HG02943 (cell line): ENCODE measurements at regions not wholly inside any gene's neighbourhood (a gene's known extent, or its start where the extent isn't known, plus 50 kb on each side); places are given as distances from the start of the nearest gene placed in this dataset.

Experiments used
- ATAC-seq: cut with Tn5 transposase; IDR thresholded peaks from one replicate; pipeline ENCODE4 v1.9.1; 2021; ENCODE audit warnings: mild to moderate bottlenecking, low read depth, moderate library complexity; ENCODE audit not compliant: unreplicated experiment

DNA sequence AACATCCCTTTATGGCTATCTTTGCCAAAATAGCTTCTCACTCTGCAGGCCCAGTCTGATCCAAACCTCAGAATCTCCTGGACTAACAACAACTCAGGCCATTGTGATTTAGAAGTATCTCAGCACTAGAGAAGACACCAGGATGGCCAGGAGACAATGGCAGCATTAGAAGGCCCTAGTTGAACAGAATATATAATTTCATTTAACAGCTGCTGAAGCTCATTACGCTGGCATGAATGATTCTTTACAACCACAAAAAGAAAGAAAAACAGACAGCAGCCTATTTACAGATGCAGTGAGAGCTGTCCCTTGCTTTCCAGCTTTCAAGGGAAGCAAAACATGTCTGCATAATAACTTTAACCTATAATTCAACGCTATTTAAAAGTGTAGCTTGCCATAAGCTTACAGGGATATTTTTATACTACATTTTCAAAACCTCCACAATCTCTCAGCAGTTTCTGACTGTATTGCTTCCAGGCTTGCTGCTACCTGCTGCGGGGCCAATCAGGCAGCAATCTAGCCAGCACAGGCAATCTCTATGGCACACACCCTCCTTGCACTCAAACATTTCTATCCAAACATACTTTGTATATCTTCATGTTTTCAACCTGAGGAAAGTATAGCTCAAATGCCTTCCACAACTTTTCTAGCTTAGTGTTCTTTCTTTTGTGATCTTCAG is 107.3 kb downstream of the OGFRL1 start:
- no peak for ATAC-seq

DNA sequence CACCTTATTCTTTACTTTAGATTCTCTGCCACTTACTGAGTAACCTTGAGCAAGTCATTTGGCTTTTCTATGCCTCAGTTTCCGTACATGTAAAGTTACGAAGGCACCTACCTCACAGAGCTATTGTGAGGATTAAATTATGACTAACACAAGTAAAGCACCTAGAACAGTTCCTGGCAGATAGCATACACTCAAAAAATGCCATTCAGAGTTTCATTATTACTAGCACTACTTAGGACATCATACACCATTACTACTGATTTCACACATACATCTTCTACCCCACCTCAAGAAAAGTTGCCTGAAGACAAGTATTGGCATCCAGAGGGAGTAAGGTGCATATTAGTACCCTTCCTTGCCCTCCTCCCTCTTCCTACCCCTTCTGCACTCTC is 107.8 kb downstream of the OGFRL1 start:
- peak; percentile 75 for ATAC-seq

DNA sequence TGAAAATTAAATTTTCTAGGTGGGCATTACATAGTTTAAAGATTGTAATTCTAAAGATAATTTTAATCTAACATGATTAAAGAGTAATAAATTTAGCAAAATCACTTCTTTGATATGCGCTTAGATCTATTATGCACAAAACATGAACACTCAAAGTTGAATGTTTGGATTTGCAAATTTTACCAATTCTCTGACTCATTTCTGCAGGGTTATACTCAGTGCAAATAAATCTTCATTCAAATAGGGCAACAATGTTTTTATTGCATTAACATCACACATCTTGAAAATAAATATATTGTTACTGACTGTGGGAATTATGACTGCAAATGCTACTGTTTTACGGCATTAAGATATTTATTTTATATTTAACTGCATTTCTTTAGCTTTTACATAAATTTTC is 110.7 kb downstream of the OGFRL1 start:
- no peak for ATAC-seq

DNA sequence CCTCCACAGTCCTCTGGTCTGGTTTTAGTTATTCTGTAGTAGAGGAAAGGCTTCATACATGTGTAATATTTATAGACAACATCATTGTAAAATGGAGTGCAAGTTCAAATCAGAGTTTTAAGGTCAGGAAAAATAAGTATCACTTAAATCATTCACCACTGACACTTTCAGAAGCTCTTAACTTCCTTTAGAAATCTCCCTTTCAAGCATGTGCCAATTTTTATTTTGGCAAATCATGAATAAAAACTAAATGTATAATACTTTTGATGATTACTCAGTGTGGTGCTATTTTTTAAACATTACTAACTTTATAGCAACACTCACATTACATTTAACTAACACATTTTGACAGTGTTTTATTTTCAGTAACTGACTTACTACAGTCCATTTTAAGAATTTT is 112.2 kb downstream of the OGFRL1 start:
- no peak for ATAC-seq

DNA sequence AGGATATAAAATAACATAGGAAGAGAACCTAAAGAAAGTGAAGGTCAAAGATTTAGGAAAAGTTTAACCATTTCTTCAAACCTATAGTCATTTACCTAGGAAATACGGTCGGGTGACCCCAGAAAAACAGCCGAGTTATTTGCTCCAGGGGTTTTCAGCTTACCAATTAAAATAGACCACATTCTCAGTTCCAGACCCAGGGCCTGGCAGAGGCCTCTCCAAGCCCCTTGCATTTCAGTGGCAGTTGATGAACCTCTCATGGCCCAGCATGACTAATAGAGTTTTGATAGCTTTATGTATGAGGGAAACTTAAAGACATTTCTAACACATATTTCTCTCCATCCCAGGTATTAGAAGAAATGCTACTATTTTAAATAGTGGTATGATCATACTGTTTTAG is 113.5 kb downstream of the OGFRL1 start:
- no peak for ATAC-seq

DNA sequence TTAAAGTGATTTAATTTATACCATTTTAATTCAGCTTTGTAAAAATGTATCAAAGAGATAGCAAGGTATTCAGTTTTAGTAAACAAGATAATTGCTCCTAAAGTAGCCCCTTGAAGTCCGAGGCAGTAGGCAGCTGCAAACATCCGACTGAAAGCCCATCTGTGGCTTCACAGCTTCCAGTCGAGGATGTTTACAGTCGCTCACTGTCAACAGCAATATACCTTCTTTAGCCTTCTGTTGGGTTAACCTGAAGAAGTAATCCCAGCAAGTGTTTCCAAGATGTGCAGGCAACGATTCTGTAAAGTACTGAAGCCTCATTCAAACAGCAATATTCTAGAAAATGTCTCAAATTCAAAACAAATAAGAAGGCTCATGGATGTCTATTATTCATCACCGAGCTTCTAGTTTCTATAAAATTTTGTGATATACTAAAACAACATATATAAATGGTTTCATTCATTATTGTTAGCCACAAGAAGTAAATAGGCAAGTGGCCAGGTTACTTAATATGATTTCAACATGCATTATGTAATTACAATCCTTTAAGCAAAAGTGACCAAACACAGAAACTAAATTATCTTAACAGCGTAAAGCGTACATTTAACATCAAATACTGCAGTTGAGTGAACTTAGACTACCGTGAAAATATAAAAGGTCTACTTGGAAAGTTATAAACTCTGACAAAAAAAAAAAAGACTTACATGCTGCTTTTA is 115.0 kb downstream of the OGFRL1 start:
- no peak for ATAC-seq

DNA sequence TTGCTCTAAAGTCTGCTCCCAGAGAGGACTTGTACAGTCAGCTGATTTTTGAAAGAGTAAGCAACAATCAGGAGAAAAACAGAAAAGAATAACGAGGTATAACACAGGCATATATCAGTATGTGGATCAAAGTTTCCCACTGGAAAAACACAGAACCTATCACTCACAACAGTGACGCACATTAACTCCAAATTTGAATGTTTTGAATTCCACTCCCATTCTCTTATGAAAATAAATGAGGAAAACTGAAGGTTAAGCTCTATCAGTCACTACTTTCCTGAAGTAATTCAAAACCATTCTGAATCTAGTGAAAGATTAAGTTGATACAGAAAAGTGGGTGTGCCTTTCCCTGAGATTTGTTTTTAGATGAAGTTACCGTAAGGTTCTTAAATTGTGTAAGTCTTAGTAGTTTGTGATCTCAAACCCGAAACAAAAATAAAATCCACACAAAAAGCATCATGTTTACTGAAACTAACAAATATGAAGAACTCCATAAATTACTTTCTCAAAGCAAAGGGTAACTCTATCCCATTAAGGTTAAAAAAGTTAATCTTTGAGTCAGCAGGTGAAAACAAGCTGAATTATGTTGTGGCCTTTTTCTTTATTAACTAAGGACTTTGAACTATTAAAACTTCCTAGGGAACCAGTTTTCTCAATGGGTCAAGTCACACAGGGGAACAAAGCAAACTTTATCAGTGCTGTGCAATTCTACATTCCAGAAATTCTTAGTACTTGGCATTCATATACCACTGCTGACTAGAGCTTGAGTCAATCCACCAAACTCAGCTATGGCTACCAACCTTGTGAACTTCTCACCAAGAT is 115.7 kb downstream of the OGFRL1 start:
- no peak for ATAC-seq

DNA sequence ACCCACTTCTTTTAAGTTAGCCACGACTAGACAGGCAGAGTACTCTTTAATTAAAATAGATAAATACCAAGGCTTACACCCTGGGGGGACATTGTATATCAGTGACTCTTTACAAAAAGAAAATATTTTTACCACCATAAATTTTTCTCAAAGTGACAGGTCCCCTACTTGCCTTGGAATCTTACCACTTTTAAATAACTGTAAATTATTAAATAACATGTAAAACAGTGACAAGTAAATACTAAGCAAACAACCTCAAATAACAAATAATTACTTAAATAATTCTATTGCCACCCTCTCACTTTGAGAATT is 116.3 kb downstream of the OGFRL1 start:
- no peak for ATAC-seq

DNA sequence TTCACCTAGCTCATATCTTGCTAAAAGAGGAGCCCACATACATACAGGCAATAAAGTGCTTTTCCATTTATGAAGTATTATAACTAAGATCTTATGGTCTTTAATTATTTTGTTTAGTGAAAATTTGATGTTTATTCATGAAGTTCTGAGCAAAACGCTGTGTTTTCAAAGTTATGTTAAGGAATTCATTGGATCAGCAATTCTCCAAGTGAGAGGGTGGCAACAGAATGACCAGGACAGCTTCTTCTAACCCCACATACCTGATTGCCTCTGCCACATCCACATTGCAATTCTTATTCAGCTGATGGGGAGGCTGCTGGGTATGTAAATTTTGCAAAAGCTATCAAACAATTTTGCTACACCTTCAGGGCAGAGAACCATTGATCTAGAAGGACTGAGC is 116.8 kb downstream of the OGFRL1 start:
- ATAC-seq = no peak

DNA sequence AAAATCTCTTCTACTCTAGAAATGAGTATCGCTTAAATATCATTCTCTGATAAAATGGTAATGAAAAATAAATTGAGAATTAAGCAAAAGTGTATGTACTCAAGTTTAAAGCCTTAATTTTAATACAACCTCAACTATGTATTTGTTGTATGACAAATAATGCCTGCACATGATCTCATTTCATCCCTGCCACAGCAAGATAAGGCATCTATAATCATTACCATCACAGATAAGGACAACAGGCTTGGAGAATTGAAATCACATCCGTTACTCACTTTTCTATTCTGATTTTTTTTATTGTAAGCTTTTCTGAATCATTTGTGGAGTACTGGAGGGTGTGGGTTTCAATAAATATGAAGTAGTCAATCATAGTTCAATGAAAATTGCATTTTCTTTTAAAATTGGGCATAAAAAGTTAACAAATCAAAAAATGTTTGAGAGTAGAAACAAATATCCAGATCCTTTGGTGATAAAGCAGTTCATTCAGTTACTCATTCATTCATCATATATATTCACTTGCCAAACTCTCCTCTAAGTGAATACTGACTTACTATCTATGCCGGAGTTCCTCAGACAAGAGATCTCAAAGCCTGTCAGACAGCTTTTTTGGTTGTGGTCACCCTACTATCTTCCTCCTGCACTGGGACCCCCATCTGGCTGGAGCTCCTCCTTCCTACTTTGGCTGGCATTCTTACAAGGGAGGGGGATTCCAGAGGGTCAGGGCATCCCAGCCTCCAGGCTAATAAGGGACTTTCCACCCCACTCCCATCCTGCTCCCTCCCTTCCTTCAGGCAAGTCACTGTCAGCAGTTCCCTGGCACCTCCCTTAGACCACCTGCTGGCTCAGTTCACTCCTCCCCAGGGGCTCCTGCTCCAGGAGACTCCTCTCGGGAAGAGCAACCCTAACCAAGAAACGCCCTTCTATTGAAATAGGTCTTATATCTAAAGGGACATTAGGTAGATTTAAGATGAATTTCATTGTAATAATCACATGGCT is 118.6 kb downstream of the OGFRL1 start:
- ATAC-seq = no peak

DNA sequence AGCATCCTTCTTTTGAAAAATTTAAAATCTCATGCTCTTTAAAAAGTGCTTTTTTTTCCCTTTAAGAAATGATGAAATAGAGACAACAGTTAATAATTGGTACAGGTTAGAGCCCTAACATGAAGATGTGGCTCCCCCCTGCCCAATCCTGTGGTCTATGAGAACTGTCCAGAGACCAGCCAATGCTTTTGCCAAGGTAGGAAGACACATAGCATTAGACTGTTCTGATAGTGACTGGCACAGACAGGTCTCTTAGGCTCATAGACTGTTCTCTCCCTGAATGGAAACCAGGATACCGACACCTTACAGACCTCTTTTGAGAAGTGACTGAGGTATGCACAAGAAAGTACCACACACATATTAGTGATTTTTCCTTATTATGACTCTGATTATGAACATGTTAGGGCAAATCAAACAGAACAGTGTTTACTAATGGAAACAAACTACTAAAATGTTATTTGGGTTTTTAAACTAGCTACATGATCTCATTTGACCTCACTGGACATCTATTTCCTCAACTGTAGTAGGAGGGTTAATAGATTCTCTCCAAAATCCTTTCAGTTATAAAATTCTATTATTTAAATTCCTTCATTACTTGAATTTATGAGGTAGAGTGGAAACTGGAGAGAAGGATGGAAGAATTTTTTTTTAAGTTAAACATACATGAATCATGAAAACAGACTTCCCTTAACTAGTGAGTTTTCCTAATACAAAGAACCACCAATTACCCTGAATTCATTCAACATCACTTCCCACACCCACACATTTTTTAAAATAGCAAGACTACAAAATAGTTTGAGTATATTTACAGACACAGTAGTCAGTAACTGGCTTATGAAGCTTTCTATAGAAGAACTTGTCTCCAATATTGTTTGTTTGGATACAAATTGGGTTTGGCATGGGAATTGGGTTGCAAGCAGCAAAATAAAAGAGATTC is 120.4 kb downstream of the OGFRL1 start:
- no peak for ATAC-seq

DNA sequence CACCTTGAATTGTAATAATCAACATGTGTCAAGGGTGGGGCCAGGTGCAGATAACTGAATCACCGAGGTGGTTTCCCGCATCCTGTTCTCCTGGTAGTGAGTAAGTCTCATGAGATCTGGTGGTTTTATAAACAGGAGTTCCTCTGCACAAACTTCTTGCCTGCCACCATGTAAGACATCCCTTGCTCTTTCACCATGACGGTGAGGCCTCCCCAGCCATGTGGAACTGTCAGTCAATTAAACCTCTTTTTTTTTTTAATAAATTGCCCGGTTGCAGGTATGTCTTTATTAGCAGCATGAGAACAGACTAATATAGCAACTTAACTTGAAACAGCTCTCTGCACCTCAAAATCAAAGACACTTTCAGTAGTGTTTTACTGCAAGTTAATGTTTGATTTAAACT is 121.6 kb downstream of the OGFRL1 start:
- no peak for ATAC-seq

DNA sequence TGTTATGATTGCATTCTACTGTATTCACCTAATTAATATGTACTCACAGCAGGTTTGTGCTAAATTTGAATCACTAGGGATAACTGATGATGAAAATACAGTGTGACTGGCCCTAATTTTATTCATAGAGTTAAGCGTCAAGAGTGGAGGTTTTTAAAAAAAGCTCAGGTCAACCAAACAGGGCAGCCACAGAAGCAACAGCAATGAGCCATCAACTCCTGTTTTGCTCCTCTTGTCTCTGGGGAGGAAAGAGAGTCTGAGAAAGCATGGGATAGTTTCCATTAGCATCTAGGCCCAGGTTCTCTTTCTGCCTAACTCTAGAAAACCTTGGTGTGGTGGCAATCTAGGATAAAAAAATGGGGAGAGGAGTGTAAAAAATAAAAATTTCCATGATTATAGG is 122.1 kb downstream of the OGFRL1 start:
- ATAC-seq = no peak

DNA sequence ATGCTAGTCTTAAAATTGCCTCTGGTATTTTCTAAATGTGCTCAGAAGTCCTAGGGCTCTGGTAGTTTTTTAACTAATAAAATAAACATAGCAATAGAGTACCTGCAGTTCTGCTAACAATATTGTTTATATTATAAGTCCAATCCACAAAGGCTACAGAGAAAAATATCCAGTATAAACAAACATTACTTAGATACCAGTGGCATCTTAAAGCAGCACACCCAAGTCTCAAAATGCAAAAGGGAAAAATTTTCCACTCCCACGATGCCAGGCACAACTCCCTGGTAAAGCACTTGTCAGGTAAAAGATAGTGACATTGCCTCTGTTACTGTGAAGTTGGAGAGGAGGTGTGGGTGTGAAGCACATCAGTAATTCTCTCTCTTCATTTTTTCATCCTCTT is 123.3 kb downstream of the OGFRL1 start:
- no peak for ATAC-seq

DNA sequence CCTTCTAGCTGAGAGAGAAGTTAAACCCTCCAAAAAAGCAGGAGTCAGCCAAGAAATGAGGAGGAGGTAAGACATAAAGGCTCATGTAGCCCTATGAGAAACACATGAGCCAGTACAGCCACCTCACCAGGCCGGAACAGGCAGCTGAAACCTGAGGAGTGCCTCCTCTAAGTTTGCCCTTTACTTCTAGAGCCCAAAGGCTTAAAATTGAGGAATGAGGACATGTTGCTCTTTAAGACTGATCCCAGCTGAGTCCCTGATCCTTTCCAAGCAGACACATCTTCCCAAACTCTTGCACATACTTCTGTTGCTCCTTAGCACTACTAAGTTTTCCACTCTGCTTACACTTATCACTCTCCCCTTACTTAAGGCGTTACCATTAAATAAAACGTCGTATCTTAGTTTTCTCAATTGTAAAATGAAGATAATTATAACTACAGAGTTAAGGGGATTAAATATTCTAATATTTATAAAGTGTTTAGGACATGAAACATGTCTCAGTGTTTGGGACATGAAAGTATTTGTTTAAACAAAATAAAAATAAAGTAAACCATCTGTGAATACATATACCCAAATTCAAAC is 124.0 kb downstream of the OGFRL1 start:
- no peak for ATAC-seq

DNA sequence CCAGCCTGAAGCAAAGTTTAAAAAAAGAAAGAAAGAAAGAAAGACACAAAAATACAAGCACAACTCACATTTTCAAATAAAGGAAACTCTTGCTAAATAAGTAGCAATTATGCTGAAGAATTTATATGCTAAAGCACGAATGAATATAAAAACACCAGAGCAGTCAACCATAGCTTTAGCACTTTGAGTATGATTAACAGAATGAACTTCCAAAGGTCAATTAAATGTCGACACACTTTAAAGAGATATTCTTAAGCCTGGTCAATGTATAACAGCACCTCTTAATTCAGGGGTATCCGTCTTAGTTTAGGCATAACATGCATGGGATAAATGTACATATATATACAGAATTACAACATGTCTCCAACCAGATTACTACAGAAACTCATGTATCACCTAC is 125.9 kb downstream of the OGFRL1 start:
- no peak for ATAC-seq

DNA sequence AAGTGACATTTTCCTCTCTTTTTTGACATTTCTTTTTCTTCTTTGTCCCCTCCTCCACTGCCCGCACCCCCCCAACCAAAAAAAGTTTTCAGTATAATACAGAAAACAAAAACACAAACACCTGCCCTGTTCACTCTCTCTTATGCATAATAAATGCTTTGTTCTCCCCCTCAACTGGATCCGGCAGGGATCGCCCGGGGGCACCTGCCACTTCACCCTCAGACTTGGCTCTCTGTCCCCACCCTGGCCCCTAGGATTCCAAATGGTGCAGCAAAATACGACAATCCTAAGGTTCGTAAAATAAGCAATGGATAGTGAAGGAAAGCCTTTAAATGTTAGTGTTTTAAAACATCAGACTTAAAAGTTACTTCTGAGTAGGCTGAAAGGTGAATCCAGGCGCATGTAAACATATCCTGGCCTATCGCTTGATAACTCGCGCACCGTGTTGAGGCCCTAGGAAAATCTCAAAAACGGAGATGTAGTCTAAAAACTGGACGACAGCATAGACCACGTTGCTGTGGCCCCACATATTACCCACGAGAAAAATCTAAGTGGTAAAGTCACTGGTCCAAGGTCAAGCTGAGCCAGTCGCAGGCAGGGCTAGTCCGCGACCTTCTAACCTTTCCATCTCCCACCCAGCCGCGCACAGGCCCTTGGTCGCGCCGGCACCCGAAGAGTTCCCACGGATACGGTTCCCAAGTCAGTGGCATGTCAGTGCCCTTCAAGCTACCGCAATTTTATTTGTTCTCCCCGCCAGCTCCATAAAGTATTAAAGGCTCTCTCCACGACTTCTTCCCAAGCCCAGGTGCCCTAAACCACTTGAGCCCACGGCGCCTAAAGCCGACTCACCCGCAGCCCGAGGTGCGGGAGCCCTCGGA is 130.8 kb downstream of the OGFRL1 start:
- ATAC-seq = no peak

DNA sequence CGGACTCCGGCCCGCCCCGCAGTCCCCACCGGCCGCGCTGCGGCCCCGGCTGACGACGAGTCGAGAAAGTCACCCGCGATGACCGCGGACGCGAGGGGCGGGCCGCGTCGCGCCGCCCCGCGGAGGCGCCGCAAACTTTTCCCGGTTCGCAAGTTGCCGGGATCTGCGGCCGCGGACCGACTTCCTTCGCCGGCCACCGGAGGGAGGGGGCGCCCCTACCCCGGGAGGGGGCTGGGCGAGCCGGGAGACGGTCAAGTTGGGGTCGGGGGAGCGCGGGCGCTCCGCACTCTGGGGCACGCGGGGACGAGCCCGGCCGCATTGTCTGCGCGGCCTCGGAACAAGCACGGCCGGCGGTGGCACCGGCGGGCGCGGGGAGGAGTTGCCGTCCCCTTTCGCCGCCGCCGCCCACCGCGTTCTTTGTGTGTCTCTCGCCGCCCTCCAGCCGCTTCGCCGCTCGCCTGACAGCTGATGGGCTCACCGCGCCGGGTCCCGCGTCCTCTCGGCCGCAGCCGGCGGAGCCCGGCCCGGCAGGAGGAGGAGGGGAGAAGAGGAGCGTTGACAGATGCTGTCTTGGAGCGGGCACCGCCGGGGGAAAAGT is 131.6 kb downstream of the OGFRL1 start:
- peak; percentile 34 for ATAC-seq
